SK-N-SH (cell line): ENCODE measurements at regions not wholly inside any gene's neighbourhood (a gene's known extent, or its start where the extent isn't known, plus 50 kb on each side); places are given as distances from the start of the nearest gene placed in this dataset.

Source experiments
- CTCF ChIA-PET: fragments of 300-600, 350-600 bp; formaldehyde crosslinking; extraction: SDS; loops from one replicate; lab custom pipeline; 2021; lab: Yijun Ruan, JAX
- POLR2A ChIA-PET: fragments of 350-600 bp; sonication (Branson Sonifier 250); formaldehyde crosslinking; extraction: SDS; loops from one replicate; lab custom pipeline; 2020; ENCODE audit warnings: antibody characterized with exemption, inconsistent platforms; lab: Yijun Ruan, JAX
- DNase-seq: peaks from one replicate; pipeline ENCODE4 v3.0.0; 2012
- H2AFZ ChIP-seq: fragments of 200-600 bp; sonication (generic); 2 replicates; pipeline ENCODE4 v1.8.1; 2016; ENCODE audit warnings: antibody characterized with exemption, mild to moderate bottlenecking, low read depth
- H3F3A ChIP-seq: fragments of 200-600 bp; sonication (generic); replicated peaks from 2 replicates; pipeline ENCODE3; 2016; ENCODE audit warnings: antibody characterized with exemption, mild to moderate bottlenecking; ENCODE audit not compliant: insufficient read depth
- H3K27ac ChIP-seq, 2 experiments: fragments of 200-500 bp in 1 of 2; fragments of 200-600 bp in 1 of 2; sonication (Bioruptor generic) in 1 of 2; sonication (generic), shearing (Covaris generic) in 1 of 2; 2 replicates each; pipeline versions ENCODE4 v1.5.1 to v1.6.1; 2014 to 2016; ENCODE audit warnings: low read depth in 2 of 2, inconsistent platforms in 1 of 2, low read length in 1 of 2, mild to moderate bottlenecking in 1 of 2, mixed read lengths in 1 of 2
- H3K27me3 ChIP-seq: fragments of 200-600 bp; sonication (generic), shearing (Covaris generic); 2 replicates; pipeline ENCODE4 v1.6.1; 2016; ENCODE audit warnings: mixed run types; ENCODE audit not compliant: insufficient read depth
- H3K36me3 ChIP-seq, 2 experiments: fragments of 200-500 bp in 1 of 2; fragments of 200-600 bp in 1 of 2; sonication (Bioruptor generic) in 1 of 2; sonication (generic) in 1 of 2; replicated peaks in 1 of 2; 2 replicates each; pipeline versions ENCODE3 to v1.5.1; 2014 to 2016; ENCODE audit warnings: low read length in 1 of 2, mild to moderate bottlenecking in 1 of 2; ENCODE audit not compliant: insufficient read depth in 2 of 2, control insufficient read depth in 1 of 2
- H3K4me1 ChIP-seq, 2 experiments: fragments of 200-500 bp in 1 of 2; fragments of 200-600 bp in 1 of 2; sonication (Bioruptor generic) in 1 of 2; sonication (generic), shearing (Covaris generic) in 1 of 2; 2 replicates each; pipeline versions ENCODE4 v1.5.1 to v1.6.1; 2014 to 2016; ENCODE audit warnings: low read depth in 1 of 2, low read length in 1 of 2, mixed run types in 1 of 2; ENCODE audit not compliant: insufficient read depth in 2 of 2, control insufficient read depth in 1 of 2
- H3K4me2 ChIP-seq: fragments of 200-600 bp; sonication (generic), shearing (Covaris generic); 2 replicates; pipeline ENCODE4 v1.6.1; 2017; ENCODE audit warnings: mixed run types
- H3K4me3 ChIP-seq, 2 experiments: fragments of 200-500 bp in 1 of 2; fragments of 200-600 bp in 1 of 2; sonication (Bioruptor generic) in 1 of 2; sonication (generic), shearing (Covaris generic) in 1 of 2; 2 replicates each; pipeline versions ENCODE4 v1.5.1 to v1.8.1; 2014 to 2016; ENCODE audit warnings: low read depth in 2 of 2, inconsistent platforms in 1 of 2, low read length in 1 of 2, mild to moderate bottlenecking in 1 of 2, mixed read lengths in 1 of 2, moderate library complexity in 1 of 2
- H3K79me2 ChIP-seq: fragments of 200-600 bp; sonication (generic); 2 replicates; pipeline ENCODE4 v1.8.1; 2017; ENCODE audit warnings: mild to moderate bottlenecking; ENCODE audit not compliant: insufficient read depth
- H3K9ac ChIP-seq: fragments of 200-600 bp; sonication (generic); 2 replicates; pipeline ENCODE4 v1.6.1; 2017; ENCODE audit warnings: mixed run types
- H3K9me2 ChIP-seq: fragments of 200-600 bp; sonication (generic); 2 replicates; pipeline ENCODE4 v1.6.1; 2017; ENCODE audit warnings: mixed run types
- H3K9me3 ChIP-seq: fragments of 200-600 bp; sonication (generic); 2 replicates; pipeline ENCODE4 v1.6.1; 2017; ENCODE audit warnings: mixed run types, mild to moderate bottlenecking, moderate library complexity
- H4K20me1 ChIP-seq: fragments of 200-600 bp; sonication (generic); 2 replicates; pipeline ENCODE4 v1.6.1; 2017; ENCODE audit warnings: mild to moderate bottlenecking, mixed run types; ENCODE audit not compliant: insufficient read depth
- CHD2 ChIP-seq: fragments of 150-350 bp; IDR thresholded peaks from 2 replicates; pipeline ENCODE4 v1.6.1; 2018; ENCODE audit warnings: low read length; ENCODE audit not compliant: partially characterized antibody
- ELF1 ChIP-seq: IDR thresholded peaks from 2 replicates; pipeline ENCODE4 v1.4.0; 2012
- FOXJ3 ChIP-seq: sonication (generic); formaldehyde crosslinking; IDR thresholded peaks from 2 replicates; pipeline ENCODE4 v1.5.1; 2020; ENCODE audit warnings: mild to moderate bottlenecking, missing genetic modification reagents
- GABPA ChIP-seq: IDR thresholded peaks from 2 replicates; pipeline ENCODE4 v1.4.0; 2012; ENCODE audit warnings: low read depth, mild to moderate bottlenecking
- JUND ChIP-seq: IDR thresholded peaks from 2 replicates; pipeline ENCODE4 v1.4.0; 2012
- MEF2A ChIP-seq: IDR thresholded peaks from 2 replicates; pipeline ENCODE4 v1.4.0; 2012; ENCODE audit warnings: low read depth, borderline replicate concordance
- NRF1 ChIP-seq: IDR thresholded peaks from 2 replicates; pipeline ENCODE4 v1.6.1; 2012; ENCODE audit warnings: low read depth, mild to moderate bottlenecking, low read length
- POLR2AphosphoS5 ChIP-seq: IDR thresholded peaks from 2 replicates; pipeline ENCODE4 v1.6.1; 2012; ENCODE audit warnings: low read depth, low read length
- RAD21 ChIP-seq: IDR thresholded peaks from 2 replicates; pipeline ENCODE4 v1.6.1; 2012; ENCODE audit warnings: mild to moderate bottlenecking, low read length
- RXRA ChIP-seq: IDR thresholded peaks from 2 replicates; pipeline ENCODE4 v1.4.0; 2012; ENCODE audit warnings: low read depth, mild to moderate bottlenecking, borderline replicate concordance
- SMC3 ChIP-seq: IDR thresholded peaks from 2 replicates; pipeline ENCODE4 v1.6.1; 2012; ENCODE audit warnings: low read depth, low read length, improper control_type of control experiment
- TAF1 ChIP-seq: IDR thresholded peaks from 2 replicates; pipeline ENCODE4 v1.6.1; 2012; ENCODE audit warnings: low read depth, mild to moderate bottlenecking, low read length, moderate library complexity, borderline replicate concordance
- YY1 ChIP-seq: IDR thresholded peaks from 2 replicates; pipeline ENCODE4 v1.4.0; 2012; ENCODE audit warnings: low read depth, mild to moderate bottlenecking
- WGBS: methylation state at CpG from one replicate; pipeline ENCODE4 v1.1.6; 2017; ENCODE audit warnings: low lambda C conversion rate; 5-methylcytosine and 5-hydroxymethylcytosine counted together
- TF ChIP-seq, protein P1 (sequence below): IDR thresholded peaks from 2 replicates; pipeline ENCODE4 v1.4.0; 2012; ENCODE audit warnings: low read depth, borderline replicate concordance
- TF ChIP-seq, protein P2 (sequence below): IDR thresholded peaks from 2 replicates; pipeline ENCODE4 v1.6.1; 2012; ENCODE audit warnings: mild to moderate bottlenecking, low read depth, low read length, moderate library complexity
- TF ChIP-seq, protein P3 (sequence below): IDR thresholded peaks from 2 replicates; pipeline ENCODE4 v1.4.0; 2012; ENCODE audit warnings: low read depth, borderline replicate concordance

DNA sequence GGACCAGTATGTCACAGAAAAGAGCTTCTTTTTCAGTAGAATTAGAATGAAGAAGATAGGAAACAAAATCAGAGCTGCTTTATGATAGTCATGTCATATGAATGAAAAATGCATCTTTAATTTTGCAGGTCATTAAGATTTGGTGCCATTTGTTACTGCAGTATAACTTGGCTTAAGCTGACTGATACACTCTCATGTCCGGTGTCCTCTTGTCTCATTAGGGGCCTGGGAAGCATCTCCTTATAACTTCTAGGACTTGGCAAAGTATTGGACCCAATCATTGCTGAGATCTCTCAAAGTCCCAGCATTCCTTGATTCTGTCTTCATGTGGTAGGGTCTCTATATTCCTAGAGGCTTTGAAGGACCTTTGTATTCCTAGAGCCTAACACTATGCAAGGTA, 559.4 kb downstream of the TOX3 start (continued):
- TF ChIP-seq TAF1 (no peak), YY1 (no peak), FOXJ3 (CRISPR knock-in tag) (no peak), RAD21 (no peak), CHD2 (no peak), GABPA (no peak), RXRA (no peak)

DNA sequence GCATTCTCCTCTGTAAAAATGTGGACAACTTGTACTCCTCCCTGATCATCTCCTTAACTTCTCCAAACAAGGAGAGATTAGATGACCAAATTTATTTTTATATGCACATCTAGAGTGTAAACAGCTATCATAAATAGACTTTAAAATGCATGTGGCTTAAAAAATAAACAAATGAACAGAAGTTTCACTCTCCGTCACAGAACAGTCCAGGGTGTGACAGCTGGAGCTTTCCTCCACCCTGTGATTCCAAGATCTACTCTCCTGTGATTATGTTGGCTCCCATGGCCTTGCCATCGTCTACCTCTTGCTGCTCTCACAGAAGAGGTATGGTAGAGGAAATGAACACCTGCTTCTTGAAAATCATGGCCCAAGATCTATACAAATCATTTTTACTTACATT, 560.2 kb downstream of the TOX3 start:
- CTCF ChIA-PET: interaction anchor here (0.8 to 2.3 kb wide), 5 partner anchors 11 to 1180 kb away, joined by 3 to 11 read pairs (median 4); no protein-coding TSS in a partner anchor

DNA sequence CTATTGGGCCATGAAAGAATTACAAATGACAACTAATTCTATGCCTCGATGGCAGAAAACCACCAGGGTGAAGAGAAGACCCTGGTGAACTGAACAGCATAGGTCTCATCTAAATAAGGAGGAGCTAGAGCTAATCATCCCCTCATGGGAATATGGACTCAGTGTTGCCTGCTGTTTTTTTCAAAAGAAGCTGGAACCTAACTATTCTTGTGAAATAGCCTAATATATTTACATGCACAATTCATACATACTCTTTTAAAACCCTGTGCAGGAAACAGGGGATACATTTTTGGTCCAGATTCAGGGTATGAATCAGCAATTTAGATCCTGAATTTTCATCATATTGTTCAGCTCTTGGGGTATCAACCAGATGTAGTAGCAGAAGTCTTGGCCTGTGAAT, 560.6 kb downstream of the TOX3 start:
- Histone ChIP-seq H3K9me2 (no peaks in the 10 kb centered on the region), H3K4me3 (no peak overlapping the region), H3K4me2 (no peak overlapping the region), H3K4me1 (no peaks in the 10 kb centered on the region; a peak in 1 of 4 replicates), H4K20me1 (no peaks in the 10 kb centered on the region), H3K79me2 (no peaks in the 10 kb centered on the region), H3K27me3 (no peaks in the 10 kb centered on the region), H3K9ac (no peak overlapping the region), H3F3A (no peaks in the 10 kb centered on the region), H3K36me3 (no peaks in the 10 kb centered on the region), H3K27ac (no peak overlapping the region), H3K9me3 (no peaks in the 10 kb centered on the region), H2AFZ (no peak overlapping the region)
- DNase-seq: no peak
- 0% methylated on average over 1 of the region's 1 CpG for WGBS
- ChIA-PET POLR2A (no interaction called here), CTCF (interaction anchor here (0.8 to 2.3 kb wide), 2 partner anchors 168 to 1180 kb away, joined by 3 to 11 read pairs; no protein-coding TSS in a partner anchor)
- TF ChIP-seq, protein P1, sequence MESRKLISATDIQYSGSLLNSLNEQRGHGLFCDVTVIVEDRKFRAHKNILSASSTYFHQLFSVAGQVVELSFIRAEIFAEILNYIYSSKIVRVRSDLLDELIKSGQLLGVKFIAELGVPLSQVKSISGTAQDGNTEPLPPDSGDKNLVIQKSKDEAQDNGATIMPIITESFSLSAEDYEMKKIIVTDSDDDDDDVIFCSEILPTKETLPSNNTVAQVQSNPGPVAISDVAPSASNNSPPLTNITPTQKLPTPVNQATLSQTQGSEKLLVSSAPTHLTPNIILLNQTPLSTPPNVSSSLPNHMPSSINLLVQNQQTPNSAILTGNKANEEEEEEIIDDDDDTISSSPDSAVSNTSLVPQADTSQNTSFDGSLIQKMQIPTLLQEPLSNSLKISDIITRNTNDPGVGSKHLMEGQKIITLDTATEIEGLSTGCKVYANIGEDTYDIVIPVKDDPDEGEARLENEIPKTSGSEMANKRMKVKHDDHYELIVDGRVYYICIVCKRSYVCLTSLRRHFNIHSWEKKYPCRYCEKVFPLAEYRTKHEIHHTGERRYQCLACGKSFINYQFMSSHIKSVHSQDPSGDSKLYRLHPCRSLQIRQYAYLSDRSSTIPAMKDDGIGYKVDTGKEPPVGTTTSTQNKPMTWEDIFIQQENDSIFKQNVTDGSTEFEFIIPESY: no peak
- TF ChIP-seq ELF1: no peak
- TF ChIP-seq MEF2A: no peak
- TF ChIP-seq, protein P2, sequence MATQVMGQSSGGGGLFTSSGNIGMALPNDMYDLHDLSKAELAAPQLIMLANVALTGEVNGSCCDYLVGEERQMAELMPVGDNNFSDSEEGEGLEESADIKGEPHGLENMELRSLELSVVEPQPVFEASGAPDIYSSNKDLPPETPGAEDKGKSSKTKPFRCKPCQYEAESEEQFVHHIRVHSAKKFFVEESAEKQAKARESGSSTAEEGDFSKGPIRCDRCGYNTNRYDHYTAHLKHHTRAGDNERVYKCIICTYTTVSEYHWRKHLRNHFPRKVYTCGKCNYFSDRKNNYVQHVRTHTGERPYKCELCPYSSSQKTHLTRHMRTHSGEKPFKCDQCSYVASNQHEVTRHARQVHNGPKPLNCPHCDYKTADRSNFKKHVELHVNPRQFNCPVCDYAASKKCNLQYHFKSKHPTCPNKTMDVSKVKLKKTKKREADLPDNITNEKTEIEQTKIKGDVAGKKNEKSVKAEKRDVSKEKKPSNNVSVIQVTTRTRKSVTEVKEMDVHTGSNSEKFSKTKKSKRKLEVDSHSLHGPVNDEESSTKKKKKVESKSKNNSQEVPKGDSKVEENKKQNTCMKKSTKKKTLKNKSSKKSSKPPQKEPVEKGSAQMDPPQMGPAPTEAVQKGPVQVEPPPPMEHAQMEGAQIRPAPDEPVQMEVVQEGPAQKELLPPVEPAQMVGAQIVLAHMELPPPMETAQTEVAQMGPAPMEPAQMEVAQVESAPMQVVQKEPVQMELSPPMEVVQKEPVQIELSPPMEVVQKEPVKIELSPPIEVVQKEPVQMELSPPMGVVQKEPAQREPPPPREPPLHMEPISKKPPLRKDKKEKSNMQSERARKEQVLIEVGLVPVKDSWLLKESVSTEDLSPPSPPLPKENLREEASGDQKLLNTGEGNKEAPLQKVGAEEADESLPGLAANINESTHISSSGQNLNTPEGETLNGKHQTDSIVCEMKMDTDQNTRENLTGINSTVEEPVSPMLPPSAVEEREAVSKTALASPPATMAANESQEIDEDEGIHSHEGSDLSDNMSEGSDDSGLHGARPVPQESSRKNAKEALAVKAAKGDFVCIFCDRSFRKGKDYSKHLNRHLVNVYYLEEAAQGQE: no peak
- TF ChIP-seq, protein P3, sequence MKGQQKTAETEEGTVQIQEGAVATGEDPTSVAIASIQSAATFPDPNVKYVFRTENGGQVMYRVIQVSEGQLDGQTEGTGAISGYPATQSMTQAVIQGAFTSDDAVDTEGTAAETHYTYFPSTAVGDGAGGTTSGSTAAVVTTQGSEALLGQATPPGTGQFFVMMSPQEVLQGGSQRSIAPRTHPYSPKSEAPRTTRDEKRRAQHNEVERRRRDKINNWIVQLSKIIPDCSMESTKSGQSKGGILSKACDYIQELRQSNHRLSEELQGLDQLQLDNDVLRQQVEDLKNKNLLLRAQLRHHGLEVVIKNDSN: no peak
- no peak for TF ChIP-seq JUND

More for the DNA sequence above, 560.2 kb downstream of the TOX3 start:
- Histone ChIP-seq H3K27me3 (no peaks in the 10 kb centered on the region), H3K9me2 (no peaks in the 10 kb centered on the region), H4K20me1 (no peaks in the 10 kb centered on the region), H3K79me2 (no peaks in the 10 kb centered on the region), H3K4me3 (no peak overlapping the region), H3K4me1 (no peaks in the 10 kb centered on the region; a peak in 1 of 4 replicates), H3K36me3 (no peaks in the 10 kb centered on the region), H3K9ac (no peak overlapping the region), H3K4me2 (no peak overlapping the region), H2AFZ (no peak overlapping the region), H3K27ac (no peak overlapping the region), H3K9me3 (no peaks in the 10 kb centered on the region), H3F3A (no peaks in the 10 kb centered on the region)
- WGBS: 19% methylated on average over 2 of the region's 2 CpGs
- POLR2A ChIA-PET: no interaction called here
- TF ChIP-seq POLR2AphosphoS5 (no peak), NRF1 (no peak), RAD21 (no peak), YY1 (no peak), ELF1 (no peak), SMC3 (no peak), FOXJ3 (CRISPR knock-in tag) (no peak)
- TF ChIP-seq, protein P2: no peak
- no peak for DNase-seq
